NCI-H1105 (cell line): ENCODE measurements at regions not wholly inside any gene's neighbourhood (a gene's known extent, or its start where the extent isn't known, plus 50 kb on each side); places are given as distances from the start of the nearest gene placed in this dataset.
"Not testable (repeated sequence)": the region's sequence is repeated elsewhere in the genome, so short reads cannot be mapped to it uniquely, and the experiment has no call there.

Experiments
- DNase-seq: peaks from one replicate; lab custom pipeline; 2025; lab: John Stamatoyannopoulos, UW

GRCh38 chr6:67767046-67767822 is 867.8 kb upstream of the ADGRB3 start:
- DNase-seq: not testable (repeated sequence)

- DNase-seq: no peak
These were observed 869.0 kb upstream of the ADGRB3 start for GRCh38 chr6:67766057-67766456.

GRCh38 chr6:67759001-67759400 is 876.1 kb upstream of the ADGRB3 start:
- no peak for DNase-seq

GRCh38 chr6:67757465-67758033 is 877.5 kb upstream of the ADGRB3 start:
- DNase-seq: no peak

GRCh38 chr6:67748521-67748920 is 886.6 kb upstream of the ADGRB3 start:
- DNase-seq: no peak

GRCh38 chr6:67736816-67737215 is 898.3 kb upstream of the ADGRB3 start:
- no peak for DNase-seq

GRCh38 chr6:67736161-67736560 is 898.9 kb upstream of the ADGRB3 start:
- DNase-seq: no peak

- DNase-seq: no peak
These were observed 899.5 kb upstream of the ADGRB3 start for GRCh38 chr6:67735623-67736022.

- DNase-seq: no peak
These were observed 912.2 kb upstream of the ADGRB3 start for GRCh38 chr6:67722861-67723261.

- DNase-seq: no peak
These were observed 917.8 kb upstream of the ADGRB3 start for GRCh38 chr6:67717281-67717680.

- no peak for DNase-seq
These were observed 928.7 kb upstream of the ADGRB3 start for GRCh38 chr6:67706388-67706787.

GRCh38 chr6:67698534-67698933 is 936.5 kb upstream of the ADGRB3 start:
- DNase-seq: no peak

- DNase-seq: no peak
These were observed 941.0 kb upstream of the ADGRB3 start for GRCh38 chr6:67694127-67694526.

- no peak for DNase-seq
These were observed 945.8 kb upstream of the ADGRB3 start for GRCh38 chr6:67689329-67689728.

GRCh38 chr6:67687396-67687795 is 947.7 kb upstream of the ADGRB3 start:
- no peak for DNase-seq

- not testable (repeated sequence) for DNase-seq
These were observed 948.9 kb upstream of the ADGRB3 start for GRCh38 chr6:67686225-67686624.

GRCh38 chr6:67683960-67684359 is 951.1 kb upstream of the ADGRB3 start:
- DNase-seq: no peak

- no peak for DNase-seq
These were observed 954.7 kb upstream of the ADGRB3 start for GRCh38 chr6:67680297-67680932.

GRCh38 chr6:67679566-67680296 is 955.4 kb upstream of the ADGRB3 start:
- DNase-seq: no peak

GRCh38 chr6:67676892-67677291 is 958.2 kb upstream of the ADGRB3 start:
- DNase-seq: no peak

- no peak for DNase-seq
These were observed 967.3 kb upstream of the ADGRB3 start for GRCh38 chr6:67667637-67668422.
